GM18867 (cell line): ENCODE measurements at regions not wholly inside any gene's neighbourhood (a gene's known extent, or its start where the extent isn't known, plus 50 kb on each side); places are given as distances from the start of the nearest gene placed in this dataset.
"Not testable (repeated sequence)": the region's sequence is repeated elsewhere in the genome, so short reads cannot be mapped to it uniquely, and the experiment has no call there.

Experiments used
- ATAC-seq: cut with Tn5 transposase; IDR thresholded peaks from one replicate; pipeline ENCODE4 v1.9.1; 2021; ENCODE audit warnings: mild to moderate bottlenecking, moderate library complexity; ENCODE audit not compliant: unreplicated experiment

GRCh38 chr12:83506841-83507240 lies 820.1 kb downstream of the TMTC2 start:
- no peak for ATAC-seq

- ATAC-seq: no peak
Observed at GRCh38 chr12:83505586-83505985, 818.9 kb downstream of the TMTC2 start.

GRCh38 chr12:83499894-83500293 lies 813.2 kb downstream of the TMTC2 start:
- not testable (repeated sequence) for ATAC-seq

- no peak for ATAC-seq
Observed at GRCh38 chr12:83477696-83478095, 791.0 kb downstream of the TMTC2 start.

- no peak for ATAC-seq
Observed at GRCh38 chr12:83476695-83477690, 790.3 kb downstream of the TMTC2 start.

GRCh38 chr12:83476006-83476405 lies 789.3 kb downstream of the TMTC2 start:
- no peak for ATAC-seq

GRCh38 chr12:83474369-83474768 lies 787.7 kb downstream of the TMTC2 start:
- no peak for ATAC-seq

- ATAC-seq: peak; percentile 98
Observed at GRCh38 chr12:83473408-83474095, 786.8 kb downstream of the TMTC2 start.

GRCh38 chr12:83472772-83473171 lies 786.1 kb downstream of the TMTC2 start:
- ATAC-seq: no peak

GRCh38 chr12:83472350-83472749 lies 785.6 kb downstream of the TMTC2 start:
- ATAC-seq: no peak

- no peak for ATAC-seq
Observed at GRCh38 chr12:83471341-83471740, 784.6 kb downstream of the TMTC2 start.

GRCh38 chr12:83470749-83471148 lies 784.0 kb downstream of the TMTC2 start:
- ATAC-seq: no peak

GRCh38 chr12:83468988-83469908 lies 782.5 kb downstream of the TMTC2 start:
- ATAC-seq: no peak

GRCh38 chr12:83465632-83466031 lies 778.9 kb downstream of the TMTC2 start:
- ATAC-seq: no peak

- no peak for ATAC-seq
Observed at GRCh38 chr12:83462419-83462818, 775.7 kb downstream of the TMTC2 start.

GRCh38 chr12:83461336-83461935 lies 774.7 kb downstream of the TMTC2 start:
- no peak for ATAC-seq

GRCh38 chr12:83451189-83451588 lies 764.5 kb downstream of the TMTC2 start:
- ATAC-seq: no peak

- ATAC-seq: no peak
Observed at GRCh38 chr12:83434600-83434999, 747.9 kb downstream of the TMTC2 start.

GRCh38 chr12:83432176-83432719 lies 745.5 kb downstream of the TMTC2 start:
- ATAC-seq: no peak

- not testable (repeated sequence) for ATAC-seq
Observed at GRCh38 chr12:83427586-83428136, 741.0 kb downstream of the TMTC2 start.
